ENCODE measurements at regions not wholly inside any gene's neighbourhood (a gene's known extent, or its start where the extent isn't known, plus 50 kb on each side); places are given as distances from the start of the nearest gene placed in this dataset.
"Not testable (repeated sequence)": the region's sequence is repeated elsewhere in the genome, so short reads cannot be mapped to it uniquely, and the experiment has no call there.

DNA sequence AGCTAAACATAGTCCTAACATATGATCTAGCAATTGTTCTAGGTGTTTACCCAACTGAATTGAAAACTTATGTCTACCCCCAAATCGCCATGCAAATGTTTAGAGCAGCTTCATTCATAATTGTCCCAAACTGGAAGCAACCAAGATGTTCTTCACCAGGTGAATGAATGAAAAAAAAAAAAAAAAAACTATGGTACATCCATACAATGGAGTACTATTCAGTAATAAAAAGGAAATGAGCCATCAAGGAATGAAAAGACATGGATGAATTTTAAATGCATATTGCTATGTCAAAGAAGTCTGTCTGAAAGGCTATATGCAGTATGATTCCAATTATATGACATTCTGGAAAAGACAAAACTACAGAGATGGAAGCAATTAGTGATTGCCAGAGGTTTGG is 98.6 kb upstream of the ITPRID2 start:
- Histone ChIP-seq H3K9me3 (ENCODE audit: insufficient read depth, low read length) (no peaks in the 10 kb centered on the region), H3K79me2 (ENCODE audit: insufficient read depth, low read length) (no peaks in the 10 kb centered on the region), H3K27me3 (ENCODE audit: low read length) (no peaks in the 10 kb centered on the region), H3K4me2 (ENCODE audit: low read depth, low read length, poor library complexity, severe bottlenecking) (no peak overlapping the region), H3K9me2 (replicated peaks; ENCODE audit: insufficient read depth, low read length) (no peaks in the 10 kb centered on the region), H3K4me3 (ENCODE audit: insufficient read depth, low read length, poor library complexity, severe bottlenecking) (no peak overlapping the region), H3K36me3 (ENCODE audit: low read length) (no peaks in the 10 kb centered on the region), H3K27ac (ENCODE audit: low read depth, low read length) (no peak overlapping the region), H4K20me1 (ENCODE audit: low read depth, low read length) (no peaks in the 10 kb centered on the region), H3K9ac (ENCODE audit: low read length) (no peak overlapping the region), H3F3A (ENCODE audit: insufficient read depth) (no peaks in the 10 kb centered on the region), H2AFZ (ENCODE audit: low read depth, low read length, severe bottlenecking) (no peak overlapping the region)
- TF ChIP-seq, protein P1, sequence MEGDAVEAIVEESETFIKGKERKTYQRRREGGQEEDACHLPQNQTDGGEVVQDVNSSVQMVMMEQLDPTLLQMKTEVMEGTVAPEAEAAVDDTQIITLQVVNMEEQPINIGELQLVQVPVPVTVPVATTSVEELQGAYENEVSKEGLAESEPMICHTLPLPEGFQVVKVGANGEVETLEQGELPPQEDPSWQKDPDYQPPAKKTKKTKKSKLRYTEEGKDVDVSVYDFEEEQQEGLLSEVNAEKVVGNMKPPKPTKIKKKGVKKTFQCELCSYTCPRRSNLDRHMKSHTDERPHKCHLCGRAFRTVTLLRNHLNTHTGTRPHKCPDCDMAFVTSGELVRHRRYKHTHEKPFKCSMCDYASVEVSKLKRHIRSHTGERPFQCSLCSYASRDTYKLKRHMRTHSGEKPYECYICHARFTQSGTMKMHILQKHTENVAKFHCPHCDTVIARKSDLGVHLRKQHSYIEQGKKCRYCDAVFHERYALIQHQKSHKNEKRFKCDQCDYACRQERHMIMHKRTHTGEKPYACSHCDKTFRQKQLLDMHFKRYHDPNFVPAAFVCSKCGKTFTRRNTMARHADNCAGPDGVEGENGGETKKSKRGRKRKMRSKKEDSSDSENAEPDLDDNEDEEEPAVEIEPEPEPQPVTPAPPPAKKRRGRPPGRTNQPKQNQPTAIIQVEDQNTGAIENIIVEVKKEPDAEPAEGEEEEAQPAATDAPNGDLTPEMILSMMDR (IDR thresholded peaks at IDR 0.05; ENCODE audit: insufficient read depth, low read length, poor library complexity, severe bottlenecking) = no peak
- TF ChIP-seq EZH2phosphoT487 (conservative IDR thresholded peaks at IDR 0.05; ENCODE audit: low read length) = no peak

DNA sequence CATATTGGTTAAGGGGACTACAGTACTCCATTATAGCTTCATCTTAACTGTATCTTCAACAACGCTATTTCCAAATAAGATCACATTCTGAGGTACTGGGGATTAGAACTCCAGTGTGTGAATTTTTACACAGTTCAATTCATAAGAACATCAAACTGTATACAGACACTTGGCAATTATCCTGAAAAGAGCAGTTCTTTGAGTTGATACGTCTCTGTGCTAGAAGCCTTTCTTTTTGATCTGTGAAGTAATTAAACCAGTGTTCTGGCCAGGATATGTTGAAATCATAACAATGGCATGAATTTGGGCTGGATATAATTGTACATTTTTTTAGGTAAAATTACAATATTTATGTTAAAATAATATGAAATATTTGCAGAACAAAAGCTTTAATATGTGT is 93.5 kb upstream of the ITPRID2 start:
- no peak for TF ChIP-seq EZH2phosphoT487 (conservative IDR thresholded peaks at IDR 0.05; ENCODE audit: low read length)
- TF ChIP-seq, protein P1 (IDR thresholded peaks at IDR 0.05; ENCODE audit: insufficient read depth, low read length, poor library complexity, severe bottlenecking) = no peak
- Histone ChIP-seq H3K36me3 (ENCODE audit: low read length) (no peaks in the 10 kb centered on the region), H3K9me2 (replicated peaks; ENCODE audit: insufficient read depth, low read length) (no peaks in the 10 kb centered on the region), H3K4me3 (ENCODE audit: insufficient read depth, low read length, poor library complexity, severe bottlenecking) (no peak overlapping the region), H4K20me1 (ENCODE audit: low read depth, low read length) (no peaks in the 10 kb centered on the region), H3F3A (ENCODE audit: insufficient read depth) (no peaks in the 10 kb centered on the region), H3K9me3 (ENCODE audit: insufficient read depth, low read length) (no peaks in the 10 kb centered on the region), H3K79me2 (ENCODE audit: insufficient read depth, low read length) (no peaks in the 10 kb centered on the region), H3K27me3 (ENCODE audit: low read length) (no peaks in the 10 kb centered on the region), H3K4me2 (ENCODE audit: low read depth, low read length, poor library complexity, severe bottlenecking) (no peak overlapping the region), H3K27ac (ENCODE audit: low read depth, low read length) (no peak overlapping the region), H2AFZ (ENCODE audit: low read depth, low read length, severe bottlenecking) (no peak overlapping the region), H3K9ac (ENCODE audit: low read length) (no peak overlapping the region)

DNA sequence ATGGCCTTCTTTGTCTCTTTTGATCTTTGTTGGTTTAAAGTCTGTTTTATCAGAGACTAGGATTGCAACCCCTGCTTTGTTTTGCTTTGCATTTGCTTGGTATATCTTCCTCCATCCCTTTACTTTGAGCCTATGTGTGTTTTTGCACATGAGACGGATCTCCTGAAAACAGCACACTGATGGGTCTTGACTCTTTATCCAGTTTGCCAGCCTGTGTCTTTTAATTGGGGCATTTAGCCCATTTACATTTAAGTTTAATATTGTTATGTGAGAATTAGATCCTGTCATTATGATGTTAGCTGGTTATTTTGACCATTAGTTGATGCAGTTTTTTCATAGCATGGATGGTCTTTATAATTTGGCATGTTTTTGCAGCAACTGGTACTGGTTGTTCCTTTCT is 89.2 kb upstream of the ITPRID2 start:
- not testable (repeated sequence) for H3F3A ChIP-seq (ENCODE audit: insufficient read depth); H3K9me2 ChIP-seq (replicated peaks; ENCODE audit: insufficient read depth, low read length); H3K4me3 ChIP-seq (ENCODE audit: insufficient read depth, low read length, poor library complexity, severe bottlenecking); H3K36me3 ChIP-seq (ENCODE audit: low read length); H4K20me1 ChIP-seq (ENCODE audit: low read depth, low read length); H3K4me2 ChIP-seq (ENCODE audit: low read depth, low read length, poor library complexity, severe bottlenecking); H2AFZ ChIP-seq (ENCODE audit: low read depth, low read length, severe bottlenecking); H3K79me2 ChIP-seq (ENCODE audit: insufficient read depth, low read length); H3K9ac ChIP-seq (ENCODE audit: low read length); H3K9me3 ChIP-seq (ENCODE audit: insufficient read depth, low read length); H3K27ac ChIP-seq (ENCODE audit: low read depth, low read length); H3K27me3 ChIP-seq (ENCODE audit: low read length)

DNA sequence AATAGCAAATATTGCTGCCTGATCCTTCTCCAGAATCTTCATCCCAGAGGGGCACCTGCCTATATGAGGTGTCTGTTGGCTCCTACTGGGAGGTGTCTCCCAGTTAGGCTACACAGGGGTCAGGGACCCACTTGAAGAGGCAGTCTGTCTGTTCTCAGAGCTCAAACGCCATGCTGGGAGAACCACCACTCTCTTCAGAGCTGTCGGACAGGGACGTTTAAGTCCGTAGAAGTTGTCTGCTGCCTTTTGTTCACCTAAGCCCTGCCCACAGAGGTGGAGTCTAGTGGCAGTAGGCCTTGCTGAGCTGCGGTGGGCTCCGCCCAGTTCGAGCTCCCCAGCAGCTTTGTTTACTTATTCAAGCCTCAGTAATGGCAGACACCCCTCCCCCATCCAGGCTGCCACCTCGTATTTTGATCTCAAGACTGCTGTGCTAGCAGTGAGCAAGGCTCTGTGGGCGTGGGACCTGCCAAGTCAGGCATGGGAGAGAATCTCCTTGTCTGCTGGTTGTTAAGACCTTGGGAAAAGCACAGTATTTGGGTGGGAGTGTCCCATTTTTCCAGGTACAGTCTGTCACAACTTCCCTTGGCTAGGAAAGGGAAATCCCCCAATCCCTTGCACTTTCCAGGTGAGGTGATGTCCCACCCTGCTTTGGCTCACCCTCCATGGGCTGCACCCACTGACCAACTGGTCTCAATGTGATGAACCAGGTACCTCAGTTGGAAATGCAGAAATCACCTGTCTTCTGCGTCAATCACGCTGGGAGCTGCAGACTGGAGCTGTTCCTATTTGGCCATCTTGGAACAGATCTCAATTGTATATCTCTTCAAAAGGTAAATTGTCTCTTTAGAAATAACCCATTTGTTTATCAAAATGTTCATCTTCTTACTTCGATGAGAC is 87.4 kb upstream of the ITPRID2 start:
- not testable (repeated sequence) for H3K27ac ChIP-seq (ENCODE audit: low read depth, low read length); H3K4me2 ChIP-seq (ENCODE audit: low read depth, low read length, poor library complexity, severe bottlenecking); H2AFZ ChIP-seq (ENCODE audit: low read depth, low read length, severe bottlenecking)

More for the DNA sequence above, 87.4 kb upstream of the ITPRID2 start:
- H3F3A ChIP-seq (ENCODE audit: insufficient read depth); H3K9me2 ChIP-seq (replicated peaks; ENCODE audit: insufficient read depth, low read length); H3K9ac ChIP-seq (ENCODE audit: low read length); H3K27me3 ChIP-seq (ENCODE audit: low read length); H4K20me1 ChIP-seq (ENCODE audit: low read depth, low read length); H3K4me3 ChIP-seq (ENCODE audit: insufficient read depth, low read length, poor library complexity, severe bottlenecking); H3K36me3 ChIP-seq (ENCODE audit: low read length); H3K9me3 ChIP-seq (ENCODE audit: insufficient read depth, low read length); H3K79me2 ChIP-seq (ENCODE audit: insufficient read depth, low read length): not testable (repeated sequence)

All from SU-DHL-6 (cell line).